Neural progenitor cell (in vitro differentiated cells): ENCODE measurements at regions not wholly inside any gene's neighbourhood (a gene's known extent, or its start where the extent isn't known, plus 50 kb on each side); places are given as distances from the start of the nearest gene placed in this dataset.
"Not testable (repeated sequence)": the region's sequence is repeated elsewhere in the genome, so short reads cannot be mapped to it uniquely, and the experiment has no call there.

ENCODE experiments used
- DNase-seq: peaks from one replicate; pipeline ENCODE4 v3.0.0-alpha.2; 2016; ENCODE audit warnings: low spot score
- H2AFZ ChIP-seq: fragments of 200-600 bp; sonication (generic); replicated peaks from 2 replicates; pipeline ENCODE4 v1.6.1; 2016; ENCODE audit warnings: antibody characterized with exemption
- H3F3A ChIP-seq: fragments of 200-600 bp; sonication (generic); 2 replicates; pipeline ENCODE4 v1.6.1; 2016; ENCODE audit warnings: antibody characterized with exemption, low read depth
- H3K27ac ChIP-seq: fragments of 200-600 bp; sonication (generic); 2 replicates; pipeline ENCODE4 v1.5.1; 2016; ENCODE audit warnings: mild to moderate bottlenecking
- H3K27me3 ChIP-seq: fragments of 200-600 bp; sonication (generic); 2 replicates; pipeline ENCODE4 v1.6.1; 2016; ENCODE audit warnings: mild to moderate bottlenecking, moderate library complexity
- H3K36me3 ChIP-seq: fragments of 200-600 bp; sonication (generic); 2 replicates; pipeline ENCODE4 v1.5.1; 2016
- H3K4me1 ChIP-seq: fragments of 200-600 bp; sonication (generic); 2 replicates; pipeline ENCODE4 v1.6.1; 2016; ENCODE audit warnings: mixed run types
- H3K4me2 ChIP-seq: fragments of 200-600 bp; sonication (generic); 2 replicates; pipeline ENCODE4 v1.6.1; 2016
- H3K4me3 ChIP-seq: fragments of 200-600 bp; sonication (generic); 2 replicates; pipeline ENCODE4 v1.5.1; 2016
- H3K79me2 ChIP-seq: fragments of 200-600 bp; sonication (generic); 2 replicates; pipeline ENCODE4 v1.6.1; 2016; ENCODE audit warnings: low read depth
- H3K9ac ChIP-seq: fragments of 200-600 bp; sonication (generic); 2 replicates; pipeline ENCODE4 v1.6.1; 2016
- H3K9me3 ChIP-seq: fragments of 200-600 bp; sonication (generic); 2 replicates; pipeline ENCODE4 v1.5.1; 2016; ENCODE audit warnings: low read depth
- H4K20me1 ChIP-seq: fragments of 200-600 bp; sonication (generic); 2 replicates; pipeline ENCODE4 v1.6.1; 2016; ENCODE audit warnings: low read depth
- H3K27ac Mint-ChIP-seq: 3 replicates; pipeline ENCODE4 v1.8.0; 2021; ENCODE audit warnings: mixed read lengths
- H3K27me3 Mint-ChIP-seq: 2 replicates; pipeline ENCODE4 v1.8.0; 2022; ENCODE audit warnings: low read depth, mild to moderate bottlenecking, inconsistent platforms, moderate library complexity, mixed read lengths; ENCODE audit not compliant: insufficient read depth
- H3K36me3 Mint-ChIP-seq: 3 replicates; pipeline ENCODE4 v1.8.0; 2021; ENCODE audit warnings: mixed read lengths
- H3K4me1 Mint-ChIP-seq: 3 replicates; pipeline ENCODE4 v1.8.0; 2021; ENCODE audit warnings: mixed read lengths
- H3K4me3 Mint-ChIP-seq: 3 replicates; pipeline ENCODE4 v1.8.0; 2021; ENCODE audit warnings: mild to moderate bottlenecking, moderate library complexity, mixed read lengths
- H3K9me3 Mint-ChIP-seq: 3 replicates; pipeline ENCODE4 v1.8.0; 2020; ENCODE audit warnings: mixed read lengths
- EZH2 ChIP-seq: fragments of 200-600 bp; sonication (generic); IDR thresholded peaks from 2 replicates; pipeline ENCODE4 v1.6.1; 2017; ENCODE audit warnings: antibody characterized with exemption, mild to moderate bottlenecking, moderate library complexity
- EZH2phosphoT487 ChIP-seq: fragments of 200-600 bp; sonication (generic); IDR thresholded peaks from 2 replicates; pipeline ENCODE4 v1.6.1; 2017; ENCODE audit warnings: antibody characterized with exemption
- TF ChIP-seq, protein P1 (sequence below): fragments of 200-600 bp; sonication (generic); IDR thresholded peaks from 2 replicates; pipeline ENCODE4 v1.5.1; 2017; ENCODE audit warnings: antibody characterized with exemption, mild to moderate bottlenecking

- H3K4me1 ChIP-seq: no peaks in the 10 kb centered on the region
- H3K27ac ChIP-seq: no peak overlapping the region
- peaks cover 1% of the 10 kb centered on the region for H3K27me3 Mint-ChIP-seq
- no peaks in the 10 kb centered on the region for H3F3A ChIP-seq
- H3K36me3 Mint-ChIP-seq: no peaks in the 10 kb centered on the region
- H3K4me2 ChIP-seq: no peak overlapping the region
- H3K9me3 ChIP-seq: no peaks in the 10 kb centered on the region
- H3K4me3 ChIP-seq: no peak overlapping the region
- peaks cover 7% of the 10 kb centered on the region for H3K9me3 Mint-ChIP-seq
- no peaks in the 10 kb centered on the region for H3K36me3 ChIP-seq
- H3K79me2 ChIP-seq: no peaks in the 10 kb centered on the region
- H2AFZ ChIP-seq: no peak overlapping the region
- no peak for DNase-seq
- no peak overlapping the region for H3K9ac ChIP-seq
- H3K27ac Mint-ChIP-seq: no peak overlapping the region
- no peaks in the 10 kb centered on the region for H3K27me3 ChIP-seq
- H3K4me3 Mint-ChIP-seq: no peak overlapping the region
- no peaks in the 10 kb centered on the region for H3K4me1 Mint-ChIP-seq
- no peaks in the 10 kb centered on the region for H4K20me1 ChIP-seq
- TF ChIP-seq EZH2phosphoT487: no peak
- no peak for TF ChIP-seq EZH2
- TF ChIP-seq, protein P1, sequence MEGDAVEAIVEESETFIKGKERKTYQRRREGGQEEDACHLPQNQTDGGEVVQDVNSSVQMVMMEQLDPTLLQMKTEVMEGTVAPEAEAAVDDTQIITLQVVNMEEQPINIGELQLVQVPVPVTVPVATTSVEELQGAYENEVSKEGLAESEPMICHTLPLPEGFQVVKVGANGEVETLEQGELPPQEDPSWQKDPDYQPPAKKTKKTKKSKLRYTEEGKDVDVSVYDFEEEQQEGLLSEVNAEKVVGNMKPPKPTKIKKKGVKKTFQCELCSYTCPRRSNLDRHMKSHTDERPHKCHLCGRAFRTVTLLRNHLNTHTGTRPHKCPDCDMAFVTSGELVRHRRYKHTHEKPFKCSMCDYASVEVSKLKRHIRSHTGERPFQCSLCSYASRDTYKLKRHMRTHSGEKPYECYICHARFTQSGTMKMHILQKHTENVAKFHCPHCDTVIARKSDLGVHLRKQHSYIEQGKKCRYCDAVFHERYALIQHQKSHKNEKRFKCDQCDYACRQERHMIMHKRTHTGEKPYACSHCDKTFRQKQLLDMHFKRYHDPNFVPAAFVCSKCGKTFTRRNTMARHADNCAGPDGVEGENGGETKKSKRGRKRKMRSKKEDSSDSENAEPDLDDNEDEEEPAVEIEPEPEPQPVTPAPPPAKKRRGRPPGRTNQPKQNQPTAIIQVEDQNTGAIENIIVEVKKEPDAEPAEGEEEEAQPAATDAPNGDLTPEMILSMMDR: no peak
Measured at GRCh38 chr2:134052173-134052572, 201.7 kb upstream of the MGAT5 start.

GRCh38 chr2:134056173-134056572 is 197.7 kb upstream of the MGAT5 start:
- Mint-ChIP-seq H3K4me1 (no peaks in the 10 kb centered on the region), H3K36me3 (no peaks in the 10 kb centered on the region), H3K27me3 (peaks cover 3% of the 10 kb centered on the region), H3K4me3 (no peak overlapping the region), H3K27ac (no peak overlapping the region), H3K9me3 (peaks cover 6% of the 10 kb centered on the region)
- H4K20me1 ChIP-seq: no peaks in the 10 kb centered on the region
- no peaks in the 10 kb centered on the region for H3K9me3 ChIP-seq
- H3K36me3 ChIP-seq: no peaks in the 10 kb centered on the region
- DNase-seq: no peak
- no peak overlapping the region for H3K4me2 ChIP-seq
- no peak overlapping the region for H2AFZ ChIP-seq
- H3K27me3 ChIP-seq: no peaks in the 10 kb centered on the region
- H3K9ac ChIP-seq: no peak overlapping the region
- no peaks in the 10 kb centered on the region for H3K4me1 ChIP-seq
- no peaks in the 10 kb centered on the region for H3K79me2 ChIP-seq
- H3K27ac ChIP-seq: no peak overlapping the region
- H3F3A ChIP-seq: no peaks in the 10 kb centered on the region
- TF ChIP-seq, protein P1: no peak
- TF ChIP-seq EZH2phosphoT487 (no peak), EZH2 (no peak)
- no peak overlapping the region for H3K4me3 ChIP-seq

GRCh38 chr2:134061066-134061465 is 192.8 kb upstream of the MGAT5 start:
- not testable (repeated sequence) for H2AFZ ChIP-seq, H3F3A ChIP-seq, H3K4me3 ChIP-seq, H3K36me3 Mint-ChIP-seq, H3K9me3 ChIP-seq, H3K4me2 ChIP-seq, H3K27ac ChIP-seq, H3K4me1 Mint-ChIP-seq, H3K4me3 Mint-ChIP-seq, DNase-seq, H3K9ac ChIP-seq, H3K27ac Mint-ChIP-seq, H4K20me1 ChIP-seq, H3K36me3 ChIP-seq, H3K4me1 ChIP-seq, H3K27me3 ChIP-seq, H3K79me2 ChIP-seq, H3K27me3 Mint-ChIP-seq
- H3K9me3 Mint-ChIP-seq: peaks cover 39% of the 10 kb centered on the region

- H3K4me2 ChIP-seq, H3K36me3 ChIP-seq, DNase-seq, H3K4me3 Mint-ChIP-seq, H4K20me1 ChIP-seq, H3K4me3 ChIP-seq, H3K4me1 Mint-ChIP-seq, H3K9ac ChIP-seq, H3K36me3 Mint-ChIP-seq, H3K79me2 ChIP-seq, H3K9me3 ChIP-seq, H3K4me1 ChIP-seq, H3K27ac ChIP-seq, H3K27me3 Mint-ChIP-seq, H3F3A ChIP-seq, H3K27me3 ChIP-seq, H2AFZ ChIP-seq, H3K27ac Mint-ChIP-seq: not testable (repeated sequence)
- H3K9me3 Mint-ChIP-seq: peaks cover 43% of the 10 kb centered on the region
Measured at GRCh38 chr2:134062235-134062634, 191.6 kb upstream of the MGAT5 start.

GRCh38 chr2:134063916-134064315 is 190.0 kb upstream of the MGAT5 start:
- not testable (repeated sequence) for H3K36me3 ChIP-seq, H3K27me3 ChIP-seq, H3K4me2 ChIP-seq, DNase-seq, H3K4me3 ChIP-seq, H3K79me2 ChIP-seq, H3K36me3 Mint-ChIP-seq, H3K4me3 Mint-ChIP-seq, H3K4me1 Mint-ChIP-seq, H3K27me3 Mint-ChIP-seq, H3K27ac Mint-ChIP-seq, H4K20me1 ChIP-seq, H3K9me3 ChIP-seq, H3F3A ChIP-seq, H2AFZ ChIP-seq, H3K27ac ChIP-seq, H3K9ac ChIP-seq, H3K4me1 ChIP-seq
- peaks cover 43% of the 10 kb centered on the region for H3K9me3 Mint-ChIP-seq
